Vagina (tissue), 2 donors: ENCODE measurements at regions not wholly inside any gene's neighbourhood (a gene's known extent, or its start where the extent isn't known, plus 50 kb on each side); places are given as distances from the start of the nearest gene placed in this dataset.

ENCODE experiments used
- POLR2A ChIP-seq, 2 donors: fragments of 450-650 bp; IDR thresholded peaks; one replicate each; pipeline ENCODE4 v1.6.1; 2017; ENCODE audit warnings: antibody characterized with exemption in 2 of 2, mild to moderate bottlenecking in 2 of 2, moderate library complexity in 2 of 2
- POLR2AphosphoS5 ChIP-seq, 2 donors: sonication (generic); formaldehyde crosslinking; IDR thresholded peaks; one replicate each; pipeline ENCODE4 v1.9.0; 2017; ENCODE audit warnings: antibody characterized with exemption in 2 of 2, mild to moderate bottlenecking in 2 of 2, low read depth in 1 of 2; ENCODE audit not compliant: insufficient read depth in 1 of 2
- TF ChIP-seq, protein P1 (sequence below), 3 experiments: fragments of 450-650 bp in 2 of 3; fragments of 200-600 bp in 1 of 3; sonication (generic) in 1 of 3; IDR thresholded peaks; one replicate each; pipeline ENCODE4 v1.5.1; 2017 to 2019; ENCODE audit warnings: antibody characterized with exemption in 3 of 3, mild to moderate bottlenecking in 2 of 3, moderate library complexity in 2 of 3

DNA sequence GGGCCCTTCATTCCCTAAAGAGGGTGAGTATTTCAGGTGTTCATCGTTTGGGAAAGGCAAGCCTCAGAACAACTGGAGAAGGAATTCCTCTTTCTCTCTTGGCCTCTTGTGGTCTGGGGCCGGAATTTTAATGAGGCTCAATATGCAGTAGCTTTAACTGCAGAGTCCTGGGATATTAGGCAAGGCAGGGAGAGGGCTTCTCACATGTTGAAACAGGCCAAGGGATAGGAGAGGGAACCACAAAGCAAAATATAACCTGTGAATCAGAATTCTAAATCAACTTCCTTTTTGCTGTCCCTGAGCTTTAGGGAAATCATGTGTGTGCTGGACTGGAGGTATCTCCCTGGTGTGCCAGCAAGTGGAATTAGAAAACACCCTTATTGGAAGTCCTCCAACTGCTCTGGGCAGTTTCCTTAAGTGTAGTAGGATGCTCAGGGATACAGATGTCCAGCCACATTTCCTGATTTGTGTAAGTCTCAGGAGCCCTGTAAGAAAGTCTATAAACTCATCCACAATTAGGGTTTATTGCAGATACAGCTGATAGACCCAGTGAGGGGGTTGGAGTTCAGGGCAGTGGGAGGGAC is 215.8 kb upstream of the ZRANB2 start:
- TF ChIP-seq POLR2A (IDR thresholded peaks at IDR 0.05) (no peak), POLR2AphosphoS5 (IDR thresholded peaks at IDR 0.05; ENCODE audit: insufficient read depth in 1 of 2, low read depth in 1 of 2) (no peak)
- TF ChIP-seq, protein P1, sequence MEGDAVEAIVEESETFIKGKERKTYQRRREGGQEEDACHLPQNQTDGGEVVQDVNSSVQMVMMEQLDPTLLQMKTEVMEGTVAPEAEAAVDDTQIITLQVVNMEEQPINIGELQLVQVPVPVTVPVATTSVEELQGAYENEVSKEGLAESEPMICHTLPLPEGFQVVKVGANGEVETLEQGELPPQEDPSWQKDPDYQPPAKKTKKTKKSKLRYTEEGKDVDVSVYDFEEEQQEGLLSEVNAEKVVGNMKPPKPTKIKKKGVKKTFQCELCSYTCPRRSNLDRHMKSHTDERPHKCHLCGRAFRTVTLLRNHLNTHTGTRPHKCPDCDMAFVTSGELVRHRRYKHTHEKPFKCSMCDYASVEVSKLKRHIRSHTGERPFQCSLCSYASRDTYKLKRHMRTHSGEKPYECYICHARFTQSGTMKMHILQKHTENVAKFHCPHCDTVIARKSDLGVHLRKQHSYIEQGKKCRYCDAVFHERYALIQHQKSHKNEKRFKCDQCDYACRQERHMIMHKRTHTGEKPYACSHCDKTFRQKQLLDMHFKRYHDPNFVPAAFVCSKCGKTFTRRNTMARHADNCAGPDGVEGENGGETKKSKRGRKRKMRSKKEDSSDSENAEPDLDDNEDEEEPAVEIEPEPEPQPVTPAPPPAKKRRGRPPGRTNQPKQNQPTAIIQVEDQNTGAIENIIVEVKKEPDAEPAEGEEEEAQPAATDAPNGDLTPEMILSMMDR (IDR thresholded peaks at IDR 0.05) = no peak
